G401.6 (cell line): ENCODE measurements at regions not wholly inside any gene's neighbourhood (a gene's known extent, or its start where the extent isn't known, plus 50 kb on each side); places are given as distances from the start of the nearest gene placed in this dataset.
"Not testable (repeated sequence)": the region's sequence is repeated elsewhere in the genome, so short reads cannot be mapped to it uniquely, and the experiment has no call there.

Source experiments
- FAIRE-seq: peaks from 2 replicates; lab custom pipeline; 2012; peaks lifted over from hg19 to GRCh38; lab: Jason Lieb, UNC

DNA sequence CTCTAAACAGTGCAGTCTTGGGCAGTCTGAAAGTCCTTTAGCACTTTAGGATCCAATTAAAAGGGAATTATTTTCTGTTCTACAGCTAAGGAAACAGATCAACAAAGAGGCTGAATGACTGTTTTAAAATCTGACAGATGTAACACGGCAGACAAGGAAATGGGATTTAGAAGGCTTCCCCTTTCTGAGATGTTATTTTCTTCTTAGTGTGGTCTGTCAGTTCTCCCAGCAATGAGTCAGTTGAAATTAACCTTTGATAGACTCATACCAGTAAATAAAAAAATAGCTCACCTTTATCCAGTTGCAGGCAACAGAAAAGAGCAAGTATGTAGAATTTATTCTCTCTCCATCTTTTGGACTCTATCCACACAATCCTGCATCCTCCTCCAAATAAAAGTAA, 98.1 kb downstream of the NEDD1 start:
- no peak for FAIRE-seq

- FAIRE-seq, result no peak
These were observed 98.6 kb downstream of the NEDD1 start for GRCh38 chr12:97005646-97006045.

DNA sequence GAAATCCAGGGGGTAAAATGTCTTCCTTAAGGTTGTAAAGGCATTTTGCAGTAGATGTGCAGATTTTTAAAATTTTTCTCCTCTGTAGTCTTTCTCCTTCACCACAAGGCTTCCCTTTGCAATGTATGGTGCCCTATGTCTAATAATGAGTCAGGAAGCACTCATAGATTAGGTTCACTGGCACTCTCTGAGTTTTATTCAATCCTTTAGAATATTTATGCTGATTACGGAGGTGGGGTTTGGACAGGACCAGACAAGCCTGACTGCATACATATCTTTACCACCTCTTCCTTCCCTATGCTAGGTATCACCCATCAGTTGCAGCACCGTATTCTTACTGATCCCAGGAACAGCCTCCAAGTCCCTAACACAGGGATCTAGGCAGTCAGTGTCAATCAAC, 99.5 kb downstream of the NEDD1 start:
- FAIRE-seq, result no peak

DNA sequence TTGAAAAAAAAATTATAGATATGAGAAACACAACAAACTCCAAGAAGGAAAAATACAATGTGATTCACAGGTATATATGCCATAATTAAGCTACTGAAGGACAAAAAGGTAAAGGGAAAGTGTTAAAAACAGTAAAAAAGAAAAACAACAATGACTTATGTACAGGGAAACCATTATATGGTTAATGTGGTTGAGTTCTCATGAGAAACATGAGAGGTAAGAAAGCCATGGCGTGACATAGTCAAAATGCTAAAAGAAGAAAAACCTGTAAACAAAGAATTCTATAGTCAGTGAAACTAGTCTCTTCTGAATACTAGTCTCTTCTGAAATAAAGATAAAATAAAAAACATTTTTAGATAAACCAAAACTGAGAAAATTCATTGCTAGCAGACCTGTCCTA, 109.1 kb downstream of the NEDD1 start:
- no peak for FAIRE-seq

DNA sequence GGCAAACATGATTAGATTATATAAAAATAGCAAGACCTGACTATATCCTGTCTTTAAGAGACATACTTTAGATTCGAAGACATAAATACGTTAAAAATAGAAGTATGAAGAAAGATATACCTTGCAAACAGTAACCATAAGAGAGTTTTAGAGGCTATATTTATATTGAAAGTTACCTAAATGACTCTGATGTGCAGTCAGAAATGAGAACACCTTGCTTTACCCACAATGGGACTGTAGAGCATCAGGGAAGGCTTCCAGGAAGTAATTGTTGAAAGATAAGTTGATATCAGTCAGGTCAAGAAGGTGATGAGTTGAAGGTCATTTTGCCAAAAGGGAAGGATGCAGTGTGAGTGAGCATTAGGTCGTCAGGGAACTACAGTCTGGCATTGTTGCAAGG, 110.2 kb downstream of the NEDD1 start:
- FAIRE-seq, result no peak

- no peak for FAIRE-seq
These were observed 115.6 kb downstream of the NEDD1 start for GRCh38 chr12:97022536-97023230.

GRCh38 chr12:97024393-97024792, 117.3 kb downstream of the NEDD1 start:
- FAIRE-seq, result no peak

DNA sequence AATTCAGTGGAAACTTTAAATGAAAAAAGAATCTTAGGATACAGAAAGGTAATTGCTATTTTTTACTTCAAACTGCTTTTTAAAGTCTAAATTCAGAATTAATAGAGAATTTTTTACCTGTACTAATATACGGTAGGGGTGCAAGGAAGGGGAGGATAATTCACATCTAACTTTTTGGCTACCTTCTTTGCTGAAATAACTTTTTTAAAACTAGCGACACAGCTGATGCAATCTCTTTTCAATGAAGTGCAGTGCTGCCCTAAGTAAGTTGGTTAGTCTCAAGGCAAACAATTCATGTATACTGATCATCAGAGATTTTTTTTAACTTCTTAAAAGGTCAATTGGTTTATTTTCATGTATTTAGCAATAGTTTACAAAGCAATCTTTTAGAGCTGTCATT, 119.8 kb downstream of the NEDD1 start:
- FAIRE-seq, result no peak

DNA sequence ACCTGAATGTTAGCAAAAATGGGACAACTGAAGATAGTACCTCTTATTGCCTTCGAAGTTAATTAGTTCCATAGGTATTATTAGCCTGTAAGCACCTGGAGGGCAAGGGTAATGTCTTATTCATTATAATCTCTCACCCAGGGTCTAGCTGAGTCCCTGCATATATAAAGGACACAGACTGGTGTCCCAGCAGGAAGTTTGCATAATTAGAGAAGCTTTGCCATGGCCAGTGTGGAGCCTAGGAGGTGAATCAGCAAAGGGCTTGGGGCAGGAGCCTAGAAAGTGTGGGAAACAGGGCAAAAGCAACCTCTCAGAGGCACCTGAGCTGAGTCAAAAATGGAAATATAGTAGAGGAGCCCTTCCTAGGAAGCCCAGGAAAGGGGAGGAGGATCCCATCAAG, 120.4 kb downstream of the NEDD1 start:
- FAIRE-seq, result no peak

- FAIRE-seq, result no peak
These were observed 131.1 kb downstream of the NEDD1 start for GRCh38 chr12:97038131-97038530.

DNA sequence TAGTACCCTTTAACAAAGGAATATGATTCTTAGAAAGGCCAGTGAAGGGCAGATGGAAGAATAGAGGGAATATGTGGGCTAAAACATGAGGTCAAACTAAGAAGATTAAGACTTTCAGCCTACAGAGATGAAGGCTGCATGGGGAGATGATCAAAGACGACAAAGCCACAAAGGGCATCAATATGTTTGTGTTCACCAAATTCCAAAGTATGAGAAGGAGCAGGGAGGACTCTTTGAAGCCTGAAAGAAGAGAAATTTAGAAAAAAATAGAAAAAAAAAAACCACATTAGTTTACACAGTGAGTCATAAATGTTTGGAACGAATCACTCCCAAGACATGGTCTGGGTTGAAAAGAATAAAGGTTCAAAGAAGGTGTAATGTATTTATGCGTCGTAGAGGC, 131.8 kb downstream of the NEDD1 start:
- no peak for FAIRE-seq

DNA sequence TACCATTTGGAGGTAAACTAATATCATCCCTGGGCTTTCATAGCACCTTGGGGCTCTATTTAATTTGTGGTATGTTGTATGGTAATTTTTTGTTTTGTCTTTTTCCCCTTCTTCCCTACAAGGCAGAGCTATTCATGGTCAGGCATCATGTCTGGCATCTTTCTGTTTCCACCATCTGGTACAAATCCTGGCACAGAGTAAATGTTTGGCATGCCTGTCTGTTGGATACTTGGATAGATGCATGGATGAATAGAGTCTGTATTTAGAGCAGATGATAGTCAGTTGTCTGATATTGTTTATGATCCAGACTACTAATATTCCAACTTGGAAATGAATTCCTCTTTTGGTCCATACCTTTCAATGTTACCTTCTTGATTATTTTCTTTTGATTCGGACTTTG, 139.8 kb downstream of the NEDD1 start:
- FAIRE-seq, result no peak

- no peak for FAIRE-seq
These were observed 140.3 kb downstream of the NEDD1 start for GRCh38 chr12:97047361-97047760.

GRCh38 chr12:97048421-97049035, 141.5 kb downstream of the NEDD1 start:
- no peak for FAIRE-seq

- no peak for FAIRE-seq
These were observed 143.5 kb downstream of the NEDD1 start for GRCh38 chr12:97050509-97050908.

- FAIRE-seq, result no peak
These were observed 144.3 kb downstream of the NEDD1 start for GRCh38 chr12:97051341-97051740.

DNA sequence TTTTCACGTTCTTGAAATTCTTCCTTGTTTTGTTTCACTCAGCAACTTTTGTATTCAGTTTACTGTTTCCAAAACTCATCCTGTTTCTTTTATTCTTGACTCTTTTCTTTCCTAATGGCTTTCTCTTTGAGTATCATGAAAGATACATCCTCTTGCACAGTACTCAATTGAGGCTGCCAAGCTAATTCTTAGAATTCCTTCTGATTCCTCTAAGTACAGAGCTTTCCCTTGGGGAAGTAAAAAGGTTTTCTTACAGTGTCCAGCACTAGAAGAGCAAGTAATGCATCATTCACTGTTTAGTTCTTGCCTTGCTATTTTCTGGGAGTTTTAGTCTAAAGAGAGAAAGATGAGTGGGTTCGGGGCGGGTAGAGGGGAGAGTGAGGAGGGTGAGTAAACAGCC, 154.1 kb downstream of the NEDD1 start:
- no peak for FAIRE-seq

DNA sequence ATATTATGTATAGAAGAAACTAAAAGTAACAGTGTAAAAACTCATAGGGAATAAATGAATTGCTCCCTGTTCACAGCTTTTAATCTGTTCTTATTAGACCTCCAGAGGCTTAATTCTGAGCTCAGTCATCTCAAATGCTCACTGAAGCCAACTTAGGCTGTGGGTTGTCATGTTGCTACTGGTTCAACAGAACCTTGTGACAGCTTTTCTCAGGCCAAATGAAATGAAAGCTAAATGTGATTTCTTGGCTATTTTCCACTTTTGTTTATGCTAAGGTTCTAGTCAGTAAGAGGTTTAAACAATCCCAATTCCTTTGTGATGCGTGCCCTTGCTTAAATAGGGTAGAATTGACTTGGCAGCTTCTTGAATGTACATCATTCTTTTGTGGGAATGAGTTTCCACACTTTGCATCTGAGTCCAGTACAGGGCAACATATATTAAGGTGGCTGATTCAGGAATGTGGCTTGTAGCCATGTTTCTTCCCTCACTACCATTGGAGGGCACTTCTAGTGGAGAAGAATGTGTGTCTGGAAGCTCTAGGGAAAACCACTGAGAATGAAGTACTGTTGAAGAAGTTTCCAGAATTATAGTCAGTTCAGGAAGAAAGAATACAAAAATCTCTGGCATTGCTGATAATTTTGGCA, 156.4 kb downstream of the NEDD1 start:
- FAIRE-seq, result no peak

DNA sequence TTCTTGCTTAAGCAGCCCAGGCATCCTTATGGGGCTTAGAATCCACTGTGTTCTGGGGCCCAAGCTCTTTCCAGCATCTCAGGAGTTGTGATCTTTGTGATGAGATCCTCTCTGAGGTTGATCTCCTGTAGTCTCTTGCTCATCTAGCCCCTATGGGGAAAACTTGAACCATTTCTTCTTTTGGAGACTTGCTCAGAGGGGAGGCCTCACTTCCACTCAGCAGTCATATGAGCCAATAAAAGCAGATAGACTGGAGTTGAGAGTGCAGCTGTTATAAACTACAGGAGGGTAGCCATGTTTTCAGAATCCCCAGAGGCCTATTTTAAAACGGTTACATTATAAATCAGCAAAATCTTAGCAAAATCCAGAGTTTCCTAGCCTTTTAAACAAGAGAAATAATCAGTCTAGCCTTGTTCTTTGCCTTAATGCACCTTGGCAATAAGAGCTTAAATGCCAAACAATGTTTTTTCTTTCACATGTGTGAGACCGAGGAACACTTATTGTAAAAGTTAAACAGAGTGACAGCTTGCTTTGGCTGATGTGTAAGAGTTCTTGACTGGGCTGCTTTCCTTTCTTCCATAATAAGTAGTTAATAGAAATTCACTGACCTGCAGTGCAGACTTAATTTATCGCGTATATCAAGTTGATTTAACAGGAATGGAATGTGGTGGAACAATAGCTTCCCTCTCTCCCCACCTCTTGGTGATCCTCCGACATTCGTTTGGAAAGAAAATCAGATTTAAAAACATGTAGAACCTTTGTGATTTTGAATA, 168.3 kb downstream of the NEDD1 start:
- FAIRE-seq, result no peak

- FAIRE-seq, result no peak
These were observed 169.0 kb downstream of the NEDD1 start for GRCh38 chr12:97075934-97076630.

- not testable (repeated sequence) for FAIRE-seq
These were observed 169.9 kb downstream of the NEDD1 start for GRCh38 chr12:97076912-97077311.

GRCh38 chr12:97082029-97082428, 175.0 kb downstream of the NEDD1 start:
- no peak for FAIRE-seq
